ENCODE measurements at regions not wholly inside any gene's neighbourhood (a gene's known extent, or its start where the extent isn't known, plus 50 kb on each side); places are given as distances from the start of the nearest gene placed in this dataset.

GRCh38 chr1:29420202-29420601, 183.9 kb downstream of the PTPRU start:
- TF ChIP-seq ELF4 (IDR thresholded peaks at IDR 0.05) (no peak), LEF1 (IDR thresholded peaks at IDR 0.05; ENCODE audit: borderline replicate concordance) (no peak)
